ENCODE measurements at regions not wholly inside any gene's neighbourhood (a gene's known extent, or its start where the extent isn't known, plus 50 kb on each side); places are given as distances from the start of the nearest gene placed in this dataset.
A peak's percentile ranks its signal among the peaks of the same experiment; 100 is the strongest.

DNA sequence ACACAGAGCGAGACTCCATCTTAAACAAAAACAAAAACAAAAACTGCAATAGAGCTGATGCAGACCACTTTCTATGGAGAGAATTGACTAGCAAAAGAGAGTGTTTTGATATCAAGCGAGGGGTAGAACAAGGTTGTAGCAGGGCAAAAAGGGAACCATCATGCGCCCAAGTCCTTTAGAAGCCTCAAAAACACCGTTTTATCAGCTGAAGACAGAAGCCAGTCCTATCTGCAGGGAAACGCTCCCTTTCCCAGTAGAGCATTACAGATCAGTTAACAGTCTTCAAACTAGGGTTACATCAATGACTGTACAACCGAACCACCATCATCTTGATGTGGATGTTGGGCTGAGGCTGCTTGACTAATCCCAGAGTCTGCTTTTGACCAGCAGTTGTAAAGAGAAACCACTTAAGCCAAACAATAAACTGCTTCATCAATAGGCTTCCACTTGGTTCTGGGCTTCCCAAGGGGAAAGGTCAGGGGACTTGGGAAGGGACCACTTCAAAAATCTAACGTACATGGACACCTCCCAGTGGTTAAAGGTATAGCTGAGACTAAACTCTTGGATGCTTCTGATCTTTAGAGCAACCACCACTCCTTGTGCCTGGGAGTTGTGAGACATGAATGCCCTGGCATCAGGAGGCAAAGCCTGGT lies 59.6 kb upstream of the SPDEF start:
- ATAC-seq (ENCODE audit: low read depth) (no peak), DNase-seq (no peak)
- no peak overlapping the region for H3K4me2 ChIP-seq (replicated peaks; ENCODE audit: low read depth, low read length, poor library complexity, severe bottlenecking)
- peaks cover 0 to 25% of the 10 kb centered on the region in 2 experiments for H3K36me3 ChIP-seq (replicated peaks in 1 of 2; ENCODE audit: control extremely low read depth in 1 of 2, control insufficient read depth in 1 of 2, extremely low read depth in 1 of 2, insufficient read depth in 2 of 2, low read length in 1 of 2)
- ChIA-PET CTCF (no interaction called here), POLR2A (no interaction called here)
- H3K4me1 Mint-ChIP-seq, result peaks cover 13% of the 10 kb centered on the region
- no peak overlapping the region for H3K27ac Mint-ChIP-seq
- no peak overlapping the region for H2AFZ ChIP-seq (ENCODE audit: insufficient read depth, low read depth, low read length, poor library complexity, severe bottlenecking)
- TF ChIP-seq EZH2 (IDR thresholded peaks at IDR 0.05; ENCODE audit: borderline replicate concordance, insufficient read depth, low read depth, low read length, poor library complexity, severe bottlenecking), result no peak
- TF ChIP-seq, protein P1, sequence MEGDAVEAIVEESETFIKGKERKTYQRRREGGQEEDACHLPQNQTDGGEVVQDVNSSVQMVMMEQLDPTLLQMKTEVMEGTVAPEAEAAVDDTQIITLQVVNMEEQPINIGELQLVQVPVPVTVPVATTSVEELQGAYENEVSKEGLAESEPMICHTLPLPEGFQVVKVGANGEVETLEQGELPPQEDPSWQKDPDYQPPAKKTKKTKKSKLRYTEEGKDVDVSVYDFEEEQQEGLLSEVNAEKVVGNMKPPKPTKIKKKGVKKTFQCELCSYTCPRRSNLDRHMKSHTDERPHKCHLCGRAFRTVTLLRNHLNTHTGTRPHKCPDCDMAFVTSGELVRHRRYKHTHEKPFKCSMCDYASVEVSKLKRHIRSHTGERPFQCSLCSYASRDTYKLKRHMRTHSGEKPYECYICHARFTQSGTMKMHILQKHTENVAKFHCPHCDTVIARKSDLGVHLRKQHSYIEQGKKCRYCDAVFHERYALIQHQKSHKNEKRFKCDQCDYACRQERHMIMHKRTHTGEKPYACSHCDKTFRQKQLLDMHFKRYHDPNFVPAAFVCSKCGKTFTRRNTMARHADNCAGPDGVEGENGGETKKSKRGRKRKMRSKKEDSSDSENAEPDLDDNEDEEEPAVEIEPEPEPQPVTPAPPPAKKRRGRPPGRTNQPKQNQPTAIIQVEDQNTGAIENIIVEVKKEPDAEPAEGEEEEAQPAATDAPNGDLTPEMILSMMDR (IDR thresholded peaks at IDR 0.05), result no peak
- H3K27me3 ChIP-seq (replicated peaks in 1 of 4; ENCODE audit: control extremely low read depth in 1 of 4, control insufficient read depth in 3 of 4, insufficient read depth in 4 of 4, low read length in 3 of 4), result no peaks in the 10 kb centered on the region
- peaks cover 39% of the 10 kb centered on the region for H4K20me1 ChIP-seq (ENCODE audit: control insufficient read depth, insufficient read depth, low read length, poor library complexity, severe bottlenecking)
- H3K79me2 ChIP-seq (ENCODE audit: control insufficient read depth, insufficient read depth, low read length), result peaks cover 37% of the 10 kb centered on the region
- no peaks in the 10 kb centered on the region for H3K27me3 Mint-ChIP-seq
- H3K9me3 ChIP-seq (ENCODE audit: control extremely low read depth in 1 of 3, control insufficient read depth in 2 of 3, insufficient read depth in 1 of 3, low read length in 2 of 3), result no peaks in the 10 kb centered on the region
- no peak overlapping the region for H3K27ac ChIP-seq (ENCODE audit: low read length in 2 of 2)
- no peak overlapping the region for H3K9ac ChIP-seq (ENCODE audit: low read length)
- H3K4me3 ChIP-seq (ENCODE audit: control extremely low read depth in 1 of 5, extremely low read depth in 1 of 5, insufficient read depth in 1 of 5, low read depth in 2 of 5, low read length in 4 of 5), result no peak overlapping the region
- no peak overlapping the region for H3K4me3 Mint-ChIP-seq
- no peaks in the 10 kb centered on the region for H3K4me1 ChIP-seq (ENCODE audit: control insufficient read depth in 2 of 2, insufficient read depth in 2 of 2, low read length in 2 of 2)
- intact Hi-C loops (cut with micrococcal nuclease), result no loop called here
- no peaks in the 10 kb centered on the region for H3K9me3 Mint-ChIP-seq (ENCODE audit: insufficient read depth)
- whole genome bisulfite sequencing (ENCODE audit: insufficient coverage), result 93% methylated on average over 3 of the region's 7 CpGs

- Histone ChIP-seq H3K4me3 (ENCODE audit: control extremely low read depth in 1 of 5, extremely low read depth in 1 of 5, insufficient read depth in 1 of 5, low read depth in 2 of 5, low read length in 4 of 5) (no peak overlapping the region), H3K9ac (ENCODE audit: low read length) (no peak overlapping the region), H3K9me3 (ENCODE audit: control extremely low read depth in 1 of 3, control insufficient read depth in 2 of 3, insufficient read depth in 1 of 3, low read length in 2 of 3) (no peaks in the 10 kb centered on the region), H3K27me3 (replicated peaks in 1 of 4; ENCODE audit: control extremely low read depth in 1 of 4, control insufficient read depth in 3 of 4, insufficient read depth in 4 of 4, low read length in 3 of 4) (no peaks in the 10 kb centered on the region), H2AFZ (ENCODE audit: insufficient read depth, low read depth, low read length, poor library complexity, severe bottlenecking) (no peak overlapping the region), H3K4me1 (ENCODE audit: control insufficient read depth in 2 of 2, insufficient read depth in 2 of 2, low read length in 2 of 2) (no peaks in the 10 kb centered on the region), H4K20me1 (ENCODE audit: control insufficient read depth, insufficient read depth, low read length, poor library complexity, severe bottlenecking) (peaks cover 47% of the 10 kb centered on the region), H3K36me3 (replicated peaks in 1 of 2; ENCODE audit: control extremely low read depth in 1 of 2, control insufficient read depth in 1 of 2, extremely low read depth in 1 of 2, insufficient read depth in 2 of 2, low read length in 1 of 2) (peaks cover 0 to 28% of the 10 kb centered on the region in 2 experiments), H3K27ac (ENCODE audit: low read length in 2 of 2) (peak overlapping the region in 1 of 2 donors; percentile 30), H3K4me2 (replicated peaks; ENCODE audit: low read depth, low read length, poor library complexity, severe bottlenecking) (no peak overlapping the region), H3K79me2 (ENCODE audit: control insufficient read depth, insufficient read depth, low read length) (peaks cover 50% of the 10 kb centered on the region)
- ChIA-PET CTCF (interaction anchor here (0.7 to 6.4 kb wide), 18 partner anchors 11 to 677 kb away, joined by 3 to 178 read pairs (median 6); partner anchors contain the start of genes BLTP3A and PACSIN1), POLR2A (no interaction called here)
- WGBS (ENCODE audit: insufficient coverage), result 60% methylated on average over 1 of the region's 4 CpGs
- ATAC-seq (ENCODE audit: low read depth), result no peak
- peaks cover 8% of the 10 kb centered on the region for H3K4me1 Mint-ChIP-seq
- no peak for TF ChIP-seq EZH2 (IDR thresholded peaks at IDR 0.05; ENCODE audit: borderline replicate concordance, insufficient read depth, low read depth, low read length, poor library complexity, severe bottlenecking)
- TF ChIP-seq, protein P1 (IDR thresholded peaks at IDR 0.05), result no peak
- H3K27me3 Mint-ChIP-seq, result no peaks in the 10 kb centered on the region
- H3K4me3 Mint-ChIP-seq, result no peak overlapping the region
- no peak for DNase-seq
- H3K9me3 Mint-ChIP-seq (ENCODE audit: insufficient read depth), result no peaks in the 10 kb centered on the region
- H3K27ac Mint-ChIP-seq, result no peak overlapping the region
- intact Hi-C loops (cut with micrococcal nuclease), result no loop called here
Measured at GRCh38 chr6:34610819-34611477, 54.8 kb upstream of the SPDEF start.

Measured in B cell (primary cell).